HG03354 (cell line): ENCODE measurements at regions not wholly inside any gene's neighbourhood (a gene's known extent, or its start where the extent isn't known, plus 50 kb on each side); places are given as distances from the start of the nearest gene placed in this dataset.

Source experiments
- ATAC-seq: cut with Tn5 transposase; IDR thresholded peaks from one replicate; pipeline ENCODE4 v1.9.1; 2021; ENCODE audit warnings: mild to moderate bottlenecking; ENCODE audit not compliant: unreplicated experiment, poor library complexity, severe bottlenecking

DNA sequence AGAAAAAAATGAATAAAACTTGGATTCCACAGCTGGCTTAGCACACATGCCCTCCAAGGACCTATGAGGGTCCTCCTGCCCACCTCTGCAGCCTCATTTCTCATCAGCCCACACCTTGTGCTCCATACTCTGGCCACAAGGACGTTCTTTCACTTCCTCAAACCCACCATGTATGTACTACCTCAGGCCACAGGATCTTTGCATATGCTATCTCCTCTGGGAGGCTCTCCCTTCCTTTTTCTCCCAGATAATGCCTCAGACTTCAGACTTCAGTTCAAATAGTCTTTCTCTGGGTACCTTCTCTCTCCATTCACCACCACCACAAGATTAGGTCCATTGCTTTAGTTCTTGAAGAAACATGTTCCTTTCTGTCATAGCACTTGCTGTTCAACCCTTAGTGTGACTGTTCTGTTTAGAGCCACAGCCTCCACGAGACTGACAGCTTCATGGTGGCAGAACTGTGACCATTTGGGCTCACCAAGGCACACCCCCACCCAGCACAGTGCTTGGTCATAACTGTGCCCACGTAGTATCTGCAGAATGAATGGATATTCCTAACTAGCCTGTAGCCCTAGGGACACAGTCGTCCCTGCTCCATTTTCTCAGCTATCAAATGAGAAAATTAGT lies 146.7 kb upstream of the LRFN2 start:
- no peak for ATAC-seq

- no peak for ATAC-seq
Measured at GRCh38 chr6:40733290-40733689, 146.1 kb upstream of the LRFN2 start.

- ATAC-seq: no peak
Measured at GRCh38 chr6:40732878-40733277, 145.7 kb upstream of the LRFN2 start.

- no peak for ATAC-seq
Measured at GRCh38 chr6:40728643-40729042, 141.5 kb upstream of the LRFN2 start.

DNA sequence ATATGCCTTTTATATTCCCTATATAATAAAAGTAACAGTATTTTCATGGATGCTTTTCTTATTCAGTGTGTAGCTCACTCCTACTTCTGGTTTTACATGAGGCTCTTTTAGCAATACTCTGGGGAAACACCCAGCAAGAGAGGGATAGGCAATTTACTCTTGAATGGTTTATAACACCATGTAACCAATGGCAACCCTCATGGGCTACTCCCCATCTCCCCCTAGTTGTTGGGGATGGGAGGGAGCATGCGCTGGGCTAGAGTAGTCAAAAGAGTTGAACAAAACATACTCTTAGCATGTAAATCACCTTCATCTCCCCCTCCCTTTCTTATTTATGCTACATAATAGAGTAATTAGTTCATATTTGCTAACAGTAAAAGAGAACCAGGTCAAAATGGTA lies 140.1 kb upstream of the LRFN2 start:
- ATAC-seq: no peak

GRCh38 chr6:40726853-40727252 lies 139.7 kb upstream of the LRFN2 start:
- no peak for ATAC-seq

- ATAC-seq: no peak
Measured at GRCh38 chr6:40725390-40725789, 138.2 kb upstream of the LRFN2 start.

GRCh38 chr6:40724886-40725285 lies 137.7 kb upstream of the LRFN2 start:
- no peak for ATAC-seq

DNA sequence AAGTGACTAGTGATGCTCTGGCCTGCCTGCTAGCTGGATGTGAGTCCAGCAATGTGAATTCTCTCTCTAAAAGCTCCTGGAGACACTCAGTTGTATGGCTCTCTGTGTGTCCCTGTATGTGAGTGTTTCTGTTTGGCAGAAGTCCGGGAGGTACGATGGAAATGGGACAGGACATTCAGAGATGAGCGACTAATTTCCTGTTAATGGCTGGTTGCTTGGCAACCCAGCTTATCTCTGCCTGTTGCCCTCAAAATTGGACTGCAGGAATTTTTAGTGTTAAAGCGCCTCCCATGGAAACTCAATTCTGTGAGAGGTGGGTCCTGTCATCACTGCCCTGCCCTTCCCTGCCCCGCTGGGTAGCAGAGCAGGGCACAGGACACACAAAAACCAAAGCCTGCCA lies 136.8 kb upstream of the LRFN2 start:
- no peak for ATAC-seq

GRCh38 chr6:40722553-40723258 lies 135.5 kb upstream of the LRFN2 start:
- ATAC-seq: no peak

DNA sequence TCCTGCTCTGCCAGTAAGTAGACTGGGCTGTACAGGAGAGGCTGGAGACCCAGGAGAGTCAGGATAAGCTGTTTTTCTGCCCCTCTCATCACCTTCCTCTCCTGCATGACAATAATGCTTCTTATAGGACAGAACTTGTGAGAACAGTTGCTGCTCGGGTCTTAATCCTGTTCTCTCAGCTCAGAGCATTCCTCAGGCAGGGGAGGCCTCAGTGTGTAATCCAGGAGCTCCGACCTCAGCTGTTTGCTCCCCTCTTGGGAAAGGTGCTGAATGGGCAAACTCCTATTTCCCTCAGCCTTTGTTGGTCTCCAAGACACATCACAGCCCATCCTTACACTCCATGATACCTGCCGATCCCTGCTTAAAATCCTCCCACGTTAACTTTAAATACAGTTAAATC lies 134.9 kb upstream of the LRFN2 start:
- ATAC-seq: no peak

GRCh38 chr6:40721271-40721952 lies 134.2 kb upstream of the LRFN2 start:
- no peak for ATAC-seq

GRCh38 chr6:40720375-40720748 lies 133.2 kb upstream of the LRFN2 start:
- no peak for ATAC-seq

DNA sequence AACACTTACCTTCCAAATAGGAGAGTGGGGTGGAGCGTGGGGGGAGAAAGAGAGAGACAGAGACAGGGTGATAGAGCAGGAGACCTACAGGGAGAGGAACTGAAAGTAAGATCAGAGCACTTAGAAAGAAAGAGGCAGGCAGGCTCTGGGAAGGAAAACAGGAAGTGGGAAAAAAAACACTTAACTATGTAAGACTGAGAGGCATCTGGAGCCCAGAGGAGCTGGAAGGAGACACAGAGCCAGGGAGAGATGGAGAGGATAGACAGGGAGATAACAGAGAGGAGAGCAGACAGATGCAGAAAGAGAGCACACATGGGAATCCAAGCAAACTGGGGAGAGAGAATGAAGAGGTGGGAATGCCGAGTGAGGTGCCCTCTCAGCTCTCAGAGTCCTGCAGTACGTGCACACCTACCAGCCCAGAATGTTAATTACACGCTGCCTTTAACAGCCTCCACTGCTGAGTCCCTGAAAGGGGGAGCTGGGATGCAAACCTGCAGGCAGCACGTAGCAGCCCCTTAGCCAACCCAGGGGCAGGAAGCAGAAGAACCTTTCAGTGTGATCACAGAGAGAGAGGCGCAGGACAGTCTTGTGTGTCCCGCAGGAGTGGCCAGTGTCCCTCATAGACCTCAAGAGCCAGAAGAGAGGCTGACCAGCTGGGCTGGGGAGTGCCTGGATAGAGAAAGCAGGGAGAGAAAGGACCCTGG lies 132.7 kb upstream of the LRFN2 start:
- peak; percentile 57 for ATAC-seq

- ATAC-seq: no peak
Measured at GRCh38 chr6:40718401-40718800, 131.2 kb upstream of the LRFN2 start.

DNA sequence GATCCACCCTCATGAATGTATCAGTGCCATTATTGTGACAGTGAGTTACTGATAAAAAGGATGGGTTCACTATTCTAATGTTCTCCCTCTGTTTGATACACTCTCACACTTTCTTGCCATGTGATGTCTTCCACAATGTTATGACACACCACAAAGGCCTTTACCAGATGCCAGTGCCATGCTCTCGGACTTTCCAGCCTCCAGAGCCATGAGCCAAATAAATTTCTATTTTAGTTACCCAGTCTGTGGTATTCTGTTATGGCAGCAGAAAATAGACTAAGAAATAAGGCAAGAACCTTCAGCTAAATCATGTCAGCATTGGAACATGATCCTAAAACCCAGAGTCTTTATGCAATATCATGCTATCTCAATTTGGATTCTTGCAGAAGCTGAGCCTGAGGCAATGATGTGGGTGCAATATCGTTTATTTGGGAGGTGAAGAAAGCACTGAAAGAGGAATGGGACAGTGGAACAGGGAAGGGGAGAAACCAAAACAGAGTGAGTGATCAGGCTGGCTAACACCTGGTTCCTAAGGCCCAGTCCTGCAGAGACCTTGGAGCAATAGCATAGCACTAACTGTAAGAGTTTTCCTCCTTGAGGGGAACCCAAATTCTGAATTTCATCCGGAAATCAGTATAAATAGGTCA lies 130.4 kb upstream of the LRFN2 start:
- ATAC-seq: no peak

DNA sequence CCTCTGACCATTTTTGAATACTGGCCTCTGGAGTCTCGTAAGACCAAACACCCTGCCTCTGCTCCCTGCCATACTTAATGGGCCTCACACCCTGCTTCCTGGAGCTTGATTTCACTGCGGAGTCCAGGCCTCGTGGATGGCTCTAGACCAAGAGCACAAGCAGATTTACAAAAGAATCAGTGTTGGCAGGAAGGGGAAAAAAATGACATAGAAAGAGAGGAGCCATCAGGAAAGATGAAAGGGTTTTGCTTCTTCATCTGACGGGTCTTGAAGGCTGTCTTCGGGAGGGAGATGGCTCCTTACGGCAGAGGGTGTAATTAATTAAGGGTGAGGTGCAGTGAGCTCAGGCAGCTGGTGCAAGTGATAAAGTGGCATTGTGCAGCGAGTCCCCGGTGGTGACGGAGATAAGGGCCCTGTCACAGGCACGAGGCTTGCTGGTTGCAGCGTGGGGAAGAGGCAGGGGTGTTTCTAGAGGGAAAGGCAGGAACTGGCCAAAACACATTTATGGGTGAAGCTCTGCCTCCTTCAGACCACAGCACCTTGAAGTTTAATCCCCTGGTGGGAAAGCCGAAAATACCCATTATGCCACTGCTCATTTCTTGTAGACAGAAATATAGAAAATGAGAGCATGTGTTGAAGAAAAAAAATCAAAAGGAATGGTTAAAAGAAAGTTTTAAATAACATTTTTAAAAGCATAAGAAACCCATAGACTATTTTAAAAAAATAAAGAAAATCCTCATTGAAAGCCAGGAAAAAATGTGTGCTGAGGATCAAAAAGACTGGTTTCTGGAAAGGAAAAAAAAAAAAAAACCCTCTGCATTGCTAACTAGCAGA lies 128.6 kb upstream of the LRFN2 start:
- ATAC-seq: no peak

DNA sequence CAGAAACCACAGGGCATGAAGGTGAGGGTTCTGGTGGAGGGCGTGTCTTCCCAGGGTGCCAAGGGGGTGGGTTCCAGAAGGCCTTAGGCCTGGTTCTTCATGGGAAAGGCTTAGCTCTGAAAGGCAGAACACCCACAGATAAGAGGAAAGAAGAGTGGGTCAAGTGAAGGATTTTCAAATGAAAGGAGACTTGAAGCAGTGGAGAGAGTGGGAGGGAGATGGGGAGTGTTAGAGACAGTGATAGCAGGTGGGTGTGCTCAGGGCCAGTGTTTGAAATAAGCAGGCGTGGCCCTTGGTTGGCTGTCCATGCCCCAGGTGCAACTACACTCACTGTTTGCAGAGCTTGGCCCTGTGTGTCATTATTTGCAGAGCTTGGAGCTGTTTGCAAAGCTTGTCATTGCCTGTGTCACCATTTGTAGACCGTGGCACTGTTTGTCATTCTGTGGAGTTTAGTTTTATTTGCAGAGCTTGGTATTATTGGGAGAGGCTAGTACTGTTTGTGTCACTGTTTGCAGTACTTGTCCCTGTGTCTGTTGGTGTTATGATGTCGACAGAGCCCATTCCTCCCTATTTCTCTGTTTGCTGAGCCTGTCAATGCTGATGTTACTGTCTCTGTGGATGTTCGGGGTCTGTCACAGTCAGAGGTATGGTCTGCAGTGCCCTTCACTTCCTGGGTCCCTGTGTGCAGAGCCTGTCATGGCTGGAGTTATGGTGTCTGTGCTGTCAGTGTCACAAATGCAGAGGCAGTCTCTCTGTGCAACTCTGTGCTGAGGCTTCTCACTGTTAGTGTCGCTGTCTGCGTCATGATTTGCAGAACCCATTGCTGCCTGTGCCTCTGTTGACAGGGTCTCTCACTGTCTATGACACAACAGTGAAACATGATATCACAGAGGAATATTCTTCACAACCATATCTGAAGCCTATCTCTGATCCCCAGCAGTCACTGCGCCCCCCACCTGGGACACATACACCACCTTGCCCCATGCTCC lies 127.7 kb upstream of the LRFN2 start:
- ATAC-seq: no peak
